HG03025 (cell line): ENCODE measurements at regions not wholly inside any gene's neighbourhood (a gene's known extent, or its start where the extent isn't known, plus 50 kb on each side); places are given as distances from the start of the nearest gene placed in this dataset.

Experiments used
- ATAC-seq: cut with Tn5 transposase; IDR thresholded peaks from one replicate; pipeline ENCODE4 v1.9.1; 2021; ENCODE audit warnings: mild to moderate bottlenecking, moderate library complexity; ENCODE audit not compliant: unreplicated experiment, low FRiP score

- no peak for ATAC-seq
Measured at GRCh38 chr5:166377756-166378155, 1913.7 kb upstream of the WWC1 start.

GRCh38 chr5:166379517-166379916 is 1911.9 kb upstream of the WWC1 start:
- ATAC-seq: no peak

GRCh38 chr5:166382031-166382430 is 1909.4 kb upstream of the WWC1 start:
- no peak for ATAC-seq

GRCh38 chr5:166398131-166398530 is 1893.3 kb upstream of the WWC1 start:
- ATAC-seq: no peak

GRCh38 chr5:166399781-166400180 is 1891.7 kb upstream of the WWC1 start:
- ATAC-seq: no peak

GRCh38 chr5:166401391-166401790 is 1890.1 kb upstream of the WWC1 start:
- no peak for ATAC-seq

- ATAC-seq: no peak
Measured at GRCh38 chr5:166412191-166412590, 1879.3 kb upstream of the WWC1 start.

GRCh38 chr5:166427211-166427610 is 1864.2 kb upstream of the WWC1 start:
- no peak for ATAC-seq

GRCh38 chr5:166428264-166428803 is 1863.1 kb upstream of the WWC1 start:
- no peak for ATAC-seq

GRCh38 chr5:166430491-166431319 is 1860.7 kb upstream of the WWC1 start:
- ATAC-seq: no peak

- no peak for ATAC-seq
Measured at GRCh38 chr5:166431456-166431855, 1860.0 kb upstream of the WWC1 start.

- no peak for ATAC-seq
Measured at GRCh38 chr5:166433679-166434078, 1857.8 kb upstream of the WWC1 start.

- ATAC-seq: no peak
Measured at GRCh38 chr5:166436872-166437271, 1854.6 kb upstream of the WWC1 start.

GRCh38 chr5:166486348-166486747 is 1805.1 kb upstream of the WWC1 start:
- no peak for ATAC-seq

GRCh38 chr5:166488560-166488959 is 1802.9 kb upstream of the WWC1 start:
- ATAC-seq: no peak

- ATAC-seq: no peak
Measured at GRCh38 chr5:166493040-166493439, 1798.4 kb upstream of the WWC1 start.

- no peak for ATAC-seq
Measured at GRCh38 chr5:166493612-166494011, 1797.8 kb upstream of the WWC1 start.

- ATAC-seq: no peak
Measured at GRCh38 chr5:166497496-166498104, 1793.8 kb upstream of the WWC1 start.

GRCh38 chr5:166499447-166500240 is 1791.8 kb upstream of the WWC1 start:
- no peak for ATAC-seq

GRCh38 chr5:166503506-166503905 is 1787.9 kb upstream of the WWC1 start:
- no peak for ATAC-seq

- no peak for ATAC-seq
Measured at GRCh38 chr5:166505067-166505466, 1786.4 kb upstream of the WWC1 start.
